A673 (cell line): ENCODE measurements at regions not wholly inside any gene's neighbourhood (a gene's known extent, or its start where the extent isn't known, plus 50 kb on each side); places are given as distances from the start of the nearest gene placed in this dataset.

Experiments used
- EZH2 ChIP-seq: fragments of 200-600 bp; sonication (generic); IDR thresholded peaks from 2 replicates; pipeline ENCODE4 v1.6.1; 2017; ENCODE audit warnings: borderline replicate concordance, low read depth, mild to moderate bottlenecking, mixed read lengths, antibody characterized with exemption, low read length; ENCODE audit not compliant: poor library complexity, severe bottlenecking
- TF ChIP-seq, protein P1 (sequence below): fragments of 300-800, 200-600 bp; sonication (generic); conservative IDR thresholded peaks from 2 replicates; pipeline ENCODE4 v1.5.1; 2017; ENCODE audit warnings: low read depth, mild to moderate bottlenecking, antibody characterized with exemption, low read length, moderate library complexity, mixed read lengths

DNA sequence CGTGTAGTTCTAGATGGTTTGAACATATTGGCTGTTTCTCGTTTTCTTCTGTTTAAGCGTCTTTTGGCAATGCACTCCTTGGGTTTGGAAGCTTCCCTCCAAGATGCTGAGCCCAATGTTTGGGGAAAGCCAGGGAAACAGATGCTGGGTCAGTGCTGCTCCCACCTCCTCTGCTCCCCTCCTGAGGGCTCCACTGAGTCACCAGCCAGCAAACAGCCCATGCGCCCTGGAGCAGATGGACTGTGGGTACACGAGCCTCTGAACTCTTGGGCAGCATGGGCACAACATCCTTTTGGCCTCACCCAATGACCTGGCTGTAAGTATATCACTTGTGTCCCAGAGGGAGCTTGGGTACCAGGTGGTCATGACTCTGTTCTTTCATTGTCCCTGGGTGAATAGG lies 207.6 kb downstream of the BUB3 start:
- TF ChIP-seq, protein P1, sequence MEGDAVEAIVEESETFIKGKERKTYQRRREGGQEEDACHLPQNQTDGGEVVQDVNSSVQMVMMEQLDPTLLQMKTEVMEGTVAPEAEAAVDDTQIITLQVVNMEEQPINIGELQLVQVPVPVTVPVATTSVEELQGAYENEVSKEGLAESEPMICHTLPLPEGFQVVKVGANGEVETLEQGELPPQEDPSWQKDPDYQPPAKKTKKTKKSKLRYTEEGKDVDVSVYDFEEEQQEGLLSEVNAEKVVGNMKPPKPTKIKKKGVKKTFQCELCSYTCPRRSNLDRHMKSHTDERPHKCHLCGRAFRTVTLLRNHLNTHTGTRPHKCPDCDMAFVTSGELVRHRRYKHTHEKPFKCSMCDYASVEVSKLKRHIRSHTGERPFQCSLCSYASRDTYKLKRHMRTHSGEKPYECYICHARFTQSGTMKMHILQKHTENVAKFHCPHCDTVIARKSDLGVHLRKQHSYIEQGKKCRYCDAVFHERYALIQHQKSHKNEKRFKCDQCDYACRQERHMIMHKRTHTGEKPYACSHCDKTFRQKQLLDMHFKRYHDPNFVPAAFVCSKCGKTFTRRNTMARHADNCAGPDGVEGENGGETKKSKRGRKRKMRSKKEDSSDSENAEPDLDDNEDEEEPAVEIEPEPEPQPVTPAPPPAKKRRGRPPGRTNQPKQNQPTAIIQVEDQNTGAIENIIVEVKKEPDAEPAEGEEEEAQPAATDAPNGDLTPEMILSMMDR, result no peak
- no peak for TF ChIP-seq EZH2
